ENCODE measurements at regions not wholly inside any gene's neighbourhood (a gene's known extent, or its start where the extent isn't known, plus 50 kb on each side); places are given as distances from the start of the nearest gene placed in this dataset.

DNA sequence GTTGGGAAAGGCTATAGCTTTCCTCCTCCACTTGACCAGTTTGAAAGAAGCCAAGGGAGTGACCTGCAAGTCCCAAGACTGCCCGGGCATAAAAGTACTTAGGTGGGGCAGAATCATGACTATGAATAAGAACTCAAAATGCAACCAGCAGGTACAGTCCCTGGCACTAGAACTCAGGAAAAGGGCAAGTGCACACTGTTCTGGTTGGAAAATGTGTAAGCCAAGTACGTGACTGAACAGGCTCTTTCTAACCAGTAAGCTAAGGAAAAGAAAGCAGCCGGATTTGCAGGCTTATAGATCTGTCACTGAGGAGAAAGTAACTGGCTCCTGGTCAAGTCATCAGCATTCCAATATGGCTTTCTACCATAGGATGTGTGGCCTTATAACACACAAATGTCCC is 101.2 kb upstream of the SLC4A7 start:
- Histone ChIP-seq H3K36me3 (no peaks in the 10 kb centered on the region), H3K9me3 (no peaks in the 10 kb centered on the region), H3K4me1 (replicated peaks) (no peaks in the 10 kb centered on the region), H3K4me3 (no peak overlapping the region), H3K27ac (no peak overlapping the region), H3K27me3 (replicated peaks; ENCODE audit: insufficient read depth) (no peaks in the 10 kb centered on the region)
- intact Hi-C loops (cut with DNase I): no loop called here
- TF ChIP-seq POLR2AphosphoS5 (IDR thresholded peaks at IDR 0.05) (peak; percentile 21), POLR2A (IDR thresholded peaks at IDR 0.05) (no peak)
- DNase-seq (ENCODE audit: low spot score): peak; percentile 12
- 25% methylated on average over 3 of the region's 3 CpGs for WGBS

DNA sequence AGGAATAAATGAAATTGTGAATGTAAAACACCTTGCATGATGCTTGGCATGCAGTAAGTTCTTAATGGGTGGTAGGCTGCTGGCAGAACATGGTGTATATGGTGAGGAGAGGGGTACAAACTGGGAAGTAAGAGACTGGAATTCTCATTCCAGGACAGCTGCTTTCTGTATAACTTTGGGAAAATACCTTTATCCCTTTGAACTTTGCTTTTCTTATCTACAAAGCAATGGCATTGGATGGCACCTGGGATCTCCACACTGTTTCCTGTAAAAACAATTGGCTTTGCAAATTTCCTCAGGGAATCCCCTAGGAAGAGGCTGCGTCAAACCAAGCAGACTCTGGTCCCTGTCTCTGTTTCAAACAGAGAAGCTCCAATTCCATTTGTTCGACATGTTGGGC is 100.7 kb upstream of the SLC4A7 start:
- H3K9me3 ChIP-seq: no peaks in the 10 kb centered on the region
- intact Hi-C loops (cut with DNase I): no loop called here
- WGBS: 65% methylated on average over 2 of the region's 2 CpGs
- no peaks in the 10 kb centered on the region for H3K36me3 ChIP-seq
- no peak for DNase-seq (ENCODE audit: low spot score)
- no peak overlapping the region for H3K4me3 ChIP-seq
- H3K27ac ChIP-seq: no peak overlapping the region
- no peaks in the 10 kb centered on the region for H3K4me1 ChIP-seq (replicated peaks)
- TF ChIP-seq POLR2AphosphoS5 (IDR thresholded peaks at IDR 0.05) (no peak), POLR2A (IDR thresholded peaks at IDR 0.05) (no peak)
- TF ChIP-seq, protein P1, sequence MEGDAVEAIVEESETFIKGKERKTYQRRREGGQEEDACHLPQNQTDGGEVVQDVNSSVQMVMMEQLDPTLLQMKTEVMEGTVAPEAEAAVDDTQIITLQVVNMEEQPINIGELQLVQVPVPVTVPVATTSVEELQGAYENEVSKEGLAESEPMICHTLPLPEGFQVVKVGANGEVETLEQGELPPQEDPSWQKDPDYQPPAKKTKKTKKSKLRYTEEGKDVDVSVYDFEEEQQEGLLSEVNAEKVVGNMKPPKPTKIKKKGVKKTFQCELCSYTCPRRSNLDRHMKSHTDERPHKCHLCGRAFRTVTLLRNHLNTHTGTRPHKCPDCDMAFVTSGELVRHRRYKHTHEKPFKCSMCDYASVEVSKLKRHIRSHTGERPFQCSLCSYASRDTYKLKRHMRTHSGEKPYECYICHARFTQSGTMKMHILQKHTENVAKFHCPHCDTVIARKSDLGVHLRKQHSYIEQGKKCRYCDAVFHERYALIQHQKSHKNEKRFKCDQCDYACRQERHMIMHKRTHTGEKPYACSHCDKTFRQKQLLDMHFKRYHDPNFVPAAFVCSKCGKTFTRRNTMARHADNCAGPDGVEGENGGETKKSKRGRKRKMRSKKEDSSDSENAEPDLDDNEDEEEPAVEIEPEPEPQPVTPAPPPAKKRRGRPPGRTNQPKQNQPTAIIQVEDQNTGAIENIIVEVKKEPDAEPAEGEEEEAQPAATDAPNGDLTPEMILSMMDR (IDR thresholded peaks at IDR 0.05): no peak
- H3K27me3 ChIP-seq (replicated peaks; ENCODE audit: insufficient read depth): no peaks in the 10 kb centered on the region

DNA sequence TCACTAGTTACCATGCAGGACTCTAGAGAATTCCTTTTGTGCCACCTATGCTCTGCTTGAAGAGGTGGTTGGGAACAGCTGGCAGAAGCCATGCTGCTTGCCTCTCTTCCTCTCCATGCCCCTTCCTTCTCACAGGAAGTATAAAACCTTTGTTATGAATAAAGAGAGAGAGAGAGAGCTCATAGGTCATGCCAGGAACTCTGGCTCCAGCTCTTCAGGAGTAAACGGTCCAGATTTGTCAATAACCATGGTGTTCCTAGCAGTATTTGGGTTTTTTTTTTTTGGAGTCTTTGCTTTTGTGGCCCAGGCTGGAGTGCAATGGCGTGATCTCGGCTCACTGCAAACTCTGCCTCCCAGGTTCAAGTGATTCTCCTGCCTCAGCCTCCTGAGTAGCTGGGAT is 97.7 kb upstream of the SLC4A7 start:
- WGBS: 86% methylated on average over 3 of the region's 3 CpGs

DNA sequence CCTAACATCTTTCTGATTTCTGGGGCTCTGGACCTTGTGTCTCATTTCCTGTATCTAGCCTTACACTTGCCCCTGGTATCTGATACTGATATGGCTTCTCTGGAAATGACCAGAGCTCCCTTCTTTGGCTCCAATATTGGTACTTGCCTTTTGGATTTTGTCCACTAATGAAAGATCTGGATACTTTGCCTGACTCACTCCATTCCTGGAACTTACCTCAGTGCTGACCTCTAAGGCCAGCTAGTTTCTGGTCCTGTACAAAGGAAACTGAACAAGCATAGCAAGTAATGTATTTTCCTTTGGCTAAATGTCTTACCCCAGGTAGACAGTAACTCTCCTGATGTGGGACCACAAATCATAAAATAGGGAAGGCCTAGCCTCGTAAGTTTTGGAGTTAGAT is 93.8 kb upstream of the SLC4A7 start:
- Histone ChIP-seq H3K36me3 (no peaks in the 10 kb centered on the region), H3K9me3 (no peaks in the 10 kb centered on the region), H3K4me3 (no peak overlapping the region), H3K27me3 (replicated peaks; ENCODE audit: insufficient read depth) (no peaks in the 10 kb centered on the region), H3K27ac (no peak overlapping the region), H3K4me1 (replicated peaks) (no peaks in the 10 kb centered on the region)
- intact Hi-C loops (cut with DNase I): no loop called here
- DNase-seq (ENCODE audit: low spot score): no peak
- TF ChIP-seq, protein P1 (IDR thresholded peaks at IDR 0.05): no peak
- no peak for TF ChIP-seq POLR2A (IDR thresholded peaks at IDR 0.05)
- no peak for TF ChIP-seq POLR2AphosphoS5 (IDR thresholded peaks at IDR 0.05)
- WGBS: 100% methylated on average over 1 of the region's 1 CpG

More for the DNA sequence above, 97.7 kb upstream of the SLC4A7 start:
- H3K9me3 ChIP-seq: no peaks in the 10 kb centered on the region
- no peak overlapping the region for H3K4me3 ChIP-seq
- no peak overlapping the region for H3K27ac ChIP-seq
- DNase-seq (ENCODE audit: low spot score): no peak
- intact Hi-C loops (cut with DNase I): no loop called here
- no peaks in the 10 kb centered on the region for H3K27me3 ChIP-seq (replicated peaks; ENCODE audit: insufficient read depth)
- H3K4me1 ChIP-seq (replicated peaks): no peaks in the 10 kb centered on the region
- TF ChIP-seq POLR2A (IDR thresholded peaks at IDR 0.05) (no peak), POLR2AphosphoS5 (IDR thresholded peaks at IDR 0.05) (no peak)
- TF ChIP-seq, protein P1 (IDR thresholded peaks at IDR 0.05): no peak
- H3K36me3 ChIP-seq: no peaks in the 10 kb centered on the region

DNA sequence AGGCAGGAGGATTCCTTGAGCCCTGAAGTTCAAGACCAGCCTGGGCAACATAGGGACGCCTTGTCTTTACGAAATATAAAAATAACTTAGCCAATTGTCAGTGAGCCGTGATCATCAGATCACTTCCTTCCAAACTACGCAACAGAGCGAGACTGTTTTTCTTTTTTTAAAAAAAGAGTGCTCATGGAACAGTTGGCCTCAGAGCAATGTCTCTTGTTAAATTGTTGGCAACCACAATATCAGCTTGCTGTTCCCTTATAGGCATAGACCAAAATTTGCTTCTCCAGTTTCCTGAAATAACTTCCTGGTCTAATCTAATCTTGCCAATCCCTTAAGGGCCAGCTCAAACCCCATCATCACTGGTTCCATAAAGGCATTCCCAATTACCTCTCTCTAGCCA is 93.3 kb upstream of the SLC4A7 start:
- Histone ChIP-seq H3K4me1 (replicated peaks) (no peaks in the 10 kb centered on the region), H3K27ac (no peak overlapping the region), H3K27me3 (replicated peaks; ENCODE audit: insufficient read depth) (no peaks in the 10 kb centered on the region), H3K36me3 (no peaks in the 10 kb centered on the region), H3K4me3 (no peak overlapping the region), H3K9me3 (no peaks in the 10 kb centered on the region)
- intact Hi-C loops (cut with DNase I): no loop called here
- DNase-seq (ENCODE audit: low spot score): no peak
- no peak for TF ChIP-seq POLR2AphosphoS5 (IDR thresholded peaks at IDR 0.05)
- TF ChIP-seq POLR2A (IDR thresholded peaks at IDR 0.05): no peak
- TF ChIP-seq, protein P1 (IDR thresholded peaks at IDR 0.05): no peak
- 72% methylated on average over 5 of the region's 5 CpGs for WGBS
